CD8-positive, alpha-beta memory T cell (primary cell): ENCODE measurements at regions not wholly inside any gene's neighbourhood (a gene's known extent, or its start where the extent isn't known, plus 50 kb on each side); places are given as distances from the start of the nearest gene placed in this dataset.

Source experiments
- CTCF ChIA-PET: fragments of 350-600 bp; sonication (Branson Sonifier 250); formaldehyde crosslinking; loops from one replicate; lab custom pipeline; 2021; ENCODE audit warnings: antibody characterized with exemption; lab: Charles Lee
- POLR2A ChIA-PET: fragments of 350-600 bp; sonication (Branson Sonifier 250); formaldehyde crosslinking; loops from one replicate; lab custom pipeline; 2021; ENCODE audit warnings: antibody characterized with exemption; lab: Charles Lee
- DNase-seq, 5 donors: peaks; one replicate each; pipeline versions ENCODE4 v3.0.0 to v3.0.0-alpha.2; 2020 to 2022; ENCODE audit warnings: mixed read lengths in 1 of 5
- H3K27ac ChIP-seq: one replicate; pipeline ENCODE4 v1.7.0; 2013; ENCODE audit warnings: low read depth, mild to moderate bottlenecking, low read length, moderate library complexity
- H3K27me3 ChIP-seq: 2 replicates; pipeline ENCODE4 v1.7.0; 2013; ENCODE audit warnings: low read length, mild to moderate bottlenecking; ENCODE audit not compliant: insufficient read depth, poor library complexity, severe bottlenecking
- H3K36me3 ChIP-seq: 2 replicates; pipeline ENCODE4 v1.7.0; 2013; ENCODE audit warnings: mild to moderate bottlenecking, low read length, moderate library complexity; ENCODE audit not compliant: insufficient read depth
- H3K4me1 ChIP-seq: 2 replicates; pipeline ENCODE4 v1.7.0; 2013; ENCODE audit warnings: mild to moderate bottlenecking, low read length, moderate library complexity; ENCODE audit not compliant: insufficient read depth
- H3K4me3 ChIP-seq: 2 replicates; pipeline ENCODE4 v1.7.0; 2013; ENCODE audit warnings: mild to moderate bottlenecking, low read length
- H3K9me3 ChIP-seq: 2 replicates; pipeline ENCODE4 v1.7.0; 2013; ENCODE audit warnings: mild to moderate bottlenecking, low read length
- H3K27ac Mint-ChIP-seq, 8 donors: one replicate each; pipeline ENCODE4 v1.8.0; 2020 to 2021; ENCODE audit warnings: mixed read lengths in 8 of 8, mild to moderate bottlenecking in 6 of 8, inconsistent platforms in 3 of 8, moderate library complexity in 3 of 8
- H3K27me3 Mint-ChIP-seq, 2 donors: one replicate each; pipeline ENCODE4 v1.8.0; 2020 to 2021; ENCODE audit warnings: mixed read lengths in 2 of 2, mild to moderate bottlenecking in 1 of 2, moderate library complexity in 1 of 2
- H3K36me3 Mint-ChIP-seq, 3 donors: one replicate each; pipeline ENCODE4 v1.8.0; 2020 to 2021; ENCODE audit warnings: mixed read lengths in 3 of 3, inconsistent platforms in 1 of 3, mild to moderate bottlenecking in 1 of 3
- H3K4me1 Mint-ChIP-seq, 3 donors: one replicate each; pipeline ENCODE4 v1.8.0; 2020 to 2021; ENCODE audit warnings: mixed read lengths in 3 of 3, inconsistent platforms in 1 of 3, mild to moderate bottlenecking in 1 of 3
- H3K4me3 Mint-ChIP-seq, 7 donors: one replicate each; pipeline ENCODE4 v1.8.0; 2020 to 2021; ENCODE audit warnings: mixed read lengths in 7 of 7, mild to moderate bottlenecking in 6 of 7, moderate library complexity in 4 of 7, inconsistent platforms in 2 of 7
- H3K9me3 Mint-ChIP-seq, 5 donors: one replicate each; pipeline ENCODE4 v1.8.0; 2020 to 2022; ENCODE audit warnings: mixed read lengths in 5 of 5, mild to moderate bottlenecking in 3 of 5, moderate library complexity in 2 of 5, inconsistent platforms in 1 of 5

GRCh38 chr2:188204824-188205223, 86.8 kb upstream of the GULP1 start:
- no peaks in the 10 kb centered on the region for H3K36me3 Mint-ChIP-seq
- no peaks in the 10 kb centered on the region for H3K36me3 ChIP-seq

GRCh38 chr2:188207554-188207953, 84.1 kb upstream of the GULP1 start:
- Histone ChIP-seq H3K36me3 (no peaks in the 10 kb centered on the region), H3K27ac (no peak overlapping the region), H3K4me1 (no peaks in the 10 kb centered on the region), H3K9me3 (no peaks in the 10 kb centered on the region), H3K4me3 (no peak overlapping the region), H3K27me3 (no peaks in the 10 kb centered on the region)
- CTCF ChIA-PET = no interaction called here
- no peaks in the 10 kb centered on the region for H3K27me3 Mint-ChIP-seq
- no peaks in the 10 kb centered on the region for H3K4me1 Mint-ChIP-seq
- H3K27ac Mint-ChIP-seq = no peak overlapping the region
- H3K36me3 Mint-ChIP-seq = no peaks in the 10 kb centered on the region
- POLR2A ChIA-PET = no interaction called here
- no peak for DNase-seq
- H3K4me3 Mint-ChIP-seq = no peak overlapping the region
- peaks cover 0 to 18% (median 4%) of the 10 kb centered on the region in 5 donors for H3K9me3 Mint-ChIP-seq

More at GRCh38 chr2:188204824-188205223, 86.8 kb upstream of the GULP1 start:
- no peak for DNase-seq
- Histone ChIP-seq H3K4me3 (no peak overlapping the region), H3K9me3 (no peaks in the 10 kb centered on the region), H3K27me3 (no peaks in the 10 kb centered on the region), H3K27ac (no peak overlapping the region), H3K4me1 (no peaks in the 10 kb centered on the region)
- ChIA-PET POLR2A (no interaction called here), CTCF (no interaction called here)
- no peak overlapping the region for H3K4me3 Mint-ChIP-seq
- H3K27ac Mint-ChIP-seq = no peak overlapping the region
- no peaks in the 10 kb centered on the region for H3K4me1 Mint-ChIP-seq
- H3K9me3 Mint-ChIP-seq = peaks cover 0 to 23% (median 4%) of the 10 kb centered on the region in 5 donors
- no peaks in the 10 kb centered on the region for H3K27me3 Mint-ChIP-seq

DNA sequence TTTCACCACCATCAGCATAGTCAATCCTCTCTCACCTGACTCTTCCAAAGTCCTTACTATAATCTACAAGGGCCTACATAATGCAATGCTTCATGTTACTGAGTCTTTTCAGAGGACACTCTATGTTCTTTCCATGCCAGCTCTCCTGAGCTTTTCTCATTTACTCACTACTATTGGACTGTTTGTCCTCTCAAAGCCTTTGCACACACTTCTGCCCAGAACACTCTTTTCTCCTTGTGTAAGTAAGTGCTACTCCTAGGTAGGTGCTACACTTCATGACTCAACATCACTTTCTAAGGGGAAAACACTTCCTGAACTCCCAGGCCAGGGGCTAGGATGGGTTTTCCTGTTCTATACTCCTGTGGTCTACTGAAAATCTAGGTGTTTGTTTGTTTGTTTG, 82.5 kb upstream of the GULP1 start:
- Mint-ChIP-seq H3K4me3 (no peak overlapping the region), H3K27ac (no peak overlapping the region), H3K27me3 (no peaks in the 10 kb centered on the region), H3K36me3 (no peaks in the 10 kb centered on the region), H3K4me1 (no peaks in the 10 kb centered on the region), H3K9me3 (peaks cover 0 to 22% (median 4%) of the 10 kb centered on the region in 5 donors)
- no peak for DNase-seq
- Histone ChIP-seq H3K9me3 (no peaks in the 10 kb centered on the region), H3K27ac (no peak overlapping the region), H3K36me3 (no peaks in the 10 kb centered on the region), H3K27me3 (no peaks in the 10 kb centered on the region), H3K4me3 (no peak overlapping the region), H3K4me1 (no peaks in the 10 kb centered on the region)
- CTCF ChIA-PET = no interaction called here
- POLR2A ChIA-PET = no interaction called here

GRCh38 chr2:188217264-188217663, 74.4 kb upstream of the GULP1 start:
- no peak for DNase-seq
- Mint-ChIP-seq H3K4me1 (no peaks in the 10 kb centered on the region), H3K9me3 (peaks cover 0 to 10% (median 7%) of the 10 kb centered on the region in 5 donors), H3K27ac (no peak overlapping the region), H3K36me3 (no peaks in the 10 kb centered on the region), H3K4me3 (no peak overlapping the region), H3K27me3 (no peaks in the 10 kb centered on the region)
- H3K4me3 ChIP-seq = no peak overlapping the region
- no peaks in the 10 kb centered on the region for H3K4me1 ChIP-seq
- H3K9me3 ChIP-seq = no peaks in the 10 kb centered on the region
- ChIA-PET POLR2A (no interaction called here), CTCF (no interaction called here)
- H3K27ac ChIP-seq = no peak overlapping the region
- H3K36me3 ChIP-seq = no peaks in the 10 kb centered on the region
- no peaks in the 10 kb centered on the region for H3K27me3 ChIP-seq

- no peak for DNase-seq
- ChIA-PET CTCF (no interaction called here), POLR2A (no interaction called here)
- H3K4me3 Mint-ChIP-seq = no peak overlapping the region
- H3K36me3 Mint-ChIP-seq = no peaks in the 10 kb centered on the region
- peaks cover 0 to 8% (median 4%) of the 10 kb centered on the region in 5 donors for H3K9me3 Mint-ChIP-seq
- Histone ChIP-seq H3K36me3 (no peaks in the 10 kb centered on the region), H3K27me3 (no peaks in the 10 kb centered on the region), H3K4me3 (no peak overlapping the region), H3K27ac (no peak overlapping the region), H3K9me3 (no peaks in the 10 kb centered on the region), H3K4me1 (no peaks in the 10 kb centered on the region)
- no peak overlapping the region for H3K27ac Mint-ChIP-seq
- no peaks in the 10 kb centered on the region for H3K4me1 Mint-ChIP-seq
- H3K27me3 Mint-ChIP-seq = no peaks in the 10 kb centered on the region
Observed at GRCh38 chr2:188219541-188219940, 72.1 kb upstream of the GULP1 start.

- H3K4me3 ChIP-seq = no peak overlapping the region
- CTCF ChIA-PET = no interaction called here
- POLR2A ChIA-PET = no interaction called here
Observed at GRCh38 chr2:188220535-188220934, 71.1 kb upstream of the GULP1 start.

DNA sequence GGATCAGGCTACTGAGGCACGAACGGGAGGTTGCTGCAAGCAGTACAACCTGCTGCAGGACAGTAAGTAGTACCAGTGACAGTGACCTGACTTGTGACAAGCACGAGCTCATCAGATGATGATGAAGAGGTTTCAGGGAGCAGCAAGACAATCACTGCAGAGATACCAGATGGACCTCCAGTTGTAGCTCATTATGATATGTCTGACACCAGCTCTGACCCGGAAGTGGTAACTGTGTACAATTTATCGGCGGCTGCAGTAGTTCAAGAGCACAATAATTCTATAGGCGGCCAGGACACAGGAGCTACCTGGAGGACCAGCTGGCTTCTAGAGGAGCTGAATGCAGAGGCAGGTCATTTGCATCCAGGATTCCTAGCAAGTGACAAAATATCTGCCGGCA, 64.0 kb upstream of the GULP1 start:
- H3K27ac Mint-ChIP-seq = no peak overlapping the region
- DNase-seq = no peak
- POLR2A ChIA-PET = no interaction called here

More at GRCh38 chr2:188220535-188220934, 71.1 kb upstream of the GULP1 start:
- peaks cover 0 to 14% (median 4%) of the 10 kb centered on the region in 5 donors for H3K9me3 Mint-ChIP-seq
- H3K4me1 Mint-ChIP-seq = no peaks in the 10 kb centered on the region
- Histone ChIP-seq H3K36me3 (no peaks in the 10 kb centered on the region), H3K27ac (no peak overlapping the region), H3K4me1 (no peaks in the 10 kb centered on the region), H3K27me3 (no peaks in the 10 kb centered on the region), H3K9me3 (no peaks in the 10 kb centered on the region)
- H3K27ac Mint-ChIP-seq = no peak overlapping the region
- H3K27me3 Mint-ChIP-seq = no peaks in the 10 kb centered on the region
- no peaks in the 10 kb centered on the region for H3K36me3 Mint-ChIP-seq
- DNase-seq = no peak
- H3K4me3 Mint-ChIP-seq = no peak overlapping the region

DNA sequence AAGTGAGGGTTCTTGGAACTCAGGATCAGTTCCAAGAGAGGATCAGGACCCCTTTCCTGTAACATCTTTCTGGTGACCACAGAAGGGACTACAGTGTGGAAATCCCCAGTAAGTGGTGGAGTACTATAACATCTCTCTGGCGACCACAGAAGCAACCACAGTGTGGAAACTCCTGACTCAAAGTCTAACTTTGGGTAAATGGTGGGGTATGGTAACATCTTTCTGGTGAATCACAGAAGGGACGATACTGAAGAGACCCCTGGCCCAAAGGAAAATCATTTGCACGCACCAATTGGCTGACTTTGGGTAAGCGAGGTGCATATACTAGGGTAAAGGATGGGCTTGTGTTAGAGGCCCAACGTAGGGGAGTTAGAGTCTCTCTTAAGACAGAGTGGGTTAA, 56.3 kb upstream of the GULP1 start:
- no peak overlapping the region for H3K4me3 Mint-ChIP-seq
- H3K36me3 ChIP-seq = no peaks in the 10 kb centered on the region
- H3K27me3 ChIP-seq = no peaks in the 10 kb centered on the region
- no peak overlapping the region for H3K27ac ChIP-seq
- H3K27me3 Mint-ChIP-seq = no peaks in the 10 kb centered on the region
- DNase-seq = no peak
- no peaks in the 10 kb centered on the region for H3K4me1 Mint-ChIP-seq
- no peaks in the 10 kb centered on the region for H3K9me3 ChIP-seq
- no peaks in the 10 kb centered on the region for H3K36me3 Mint-ChIP-seq
- H3K27ac Mint-ChIP-seq = no peak overlapping the region
- ChIA-PET CTCF (no interaction called here), POLR2A (no interaction called here)
- peaks cover 0 to 18% (median 5%) of the 10 kb centered on the region in 5 donors for H3K9me3 Mint-ChIP-seq
- H3K4me3 ChIP-seq = no peak overlapping the region
- no peaks in the 10 kb centered on the region for H3K4me1 ChIP-seq

More for the DNA sequence above, 64.0 kb upstream of the GULP1 start:
- Histone ChIP-seq H3K27ac (no peak overlapping the region), H3K4me3 (no peak overlapping the region), H3K36me3 (no peaks in the 10 kb centered on the region), H3K27me3 (no peaks in the 10 kb centered on the region), H3K9me3 (no peaks in the 10 kb centered on the region), H3K4me1 (no peaks in the 10 kb centered on the region)
- H3K4me3 Mint-ChIP-seq = no peak overlapping the region
- H3K36me3 Mint-ChIP-seq = no peaks in the 10 kb centered on the region
- H3K9me3 Mint-ChIP-seq = peaks cover 0 to 15% (median 2%) of the 10 kb centered on the region in 5 donors
- H3K4me1 Mint-ChIP-seq = no peaks in the 10 kb centered on the region
- no peaks in the 10 kb centered on the region for H3K27me3 Mint-ChIP-seq
- CTCF ChIA-PET = no interaction called here

- POLR2A ChIA-PET = no interaction called here
- Mint-ChIP-seq H3K36me3 (no peaks in the 10 kb centered on the region), H3K27me3 (no peaks in the 10 kb centered on the region), H3K4me3 (no peak overlapping the region), H3K9me3 (peaks cover 0 to 28% (median 7%) of the 10 kb centered on the region in 5 donors), H3K27ac (no peak overlapping the region), H3K4me1 (no peaks in the 10 kb centered on the region)
- H3K4me1 ChIP-seq = no peaks in the 10 kb centered on the region
- CTCF ChIA-PET = no interaction called here
- H3K4me3 ChIP-seq = no peak overlapping the region
- H3K27me3 ChIP-seq = no peaks in the 10 kb centered on the region
- no peaks in the 10 kb centered on the region for H3K36me3 ChIP-seq
- no peak for DNase-seq
- no peaks in the 10 kb centered on the region for H3K9me3 ChIP-seq
- no peak overlapping the region for H3K27ac ChIP-seq
Observed at GRCh38 chr2:188238386-188238785, 53.3 kb upstream of the GULP1 start.
